ENCODE measurements at regions not wholly inside any gene's neighbourhood (a gene's known extent, or its start where the extent isn't known, plus 50 kb on each side); places are given as distances from the start of the nearest gene placed in this dataset.

DNA sequence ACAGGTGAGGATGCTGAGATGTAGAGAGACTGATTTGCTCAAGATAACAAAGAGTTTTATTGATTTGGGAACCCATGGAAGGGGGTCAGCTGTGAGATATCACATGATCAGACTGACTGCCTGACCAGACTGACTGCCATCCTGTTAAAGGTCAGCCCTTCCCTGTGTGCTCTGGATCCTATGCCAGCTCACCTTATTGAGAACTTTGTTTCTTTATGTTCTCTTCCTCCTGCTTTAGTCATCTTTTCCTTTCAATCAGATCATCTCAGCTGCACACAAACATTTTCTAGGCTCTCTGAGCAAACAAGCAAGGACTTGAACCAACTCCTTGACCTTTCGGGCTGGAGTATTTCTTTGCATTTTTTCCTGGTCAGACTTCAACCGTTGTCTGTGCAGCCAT is 50.0 kb upstream of the MTPN start:
- TF ChIP-seq POLR2A (IDR thresholded peaks at IDR 0.05): no peak
- no peak for TF ChIP-seq CTCF (IDR thresholded peaks at IDR 0.05)
